Hepatocyte (in vitro differentiated cells): ENCODE measurements at regions not wholly inside any gene's neighbourhood (a gene's known extent, or its start where the extent isn't known, plus 50 kb on each side); places are given as distances from the start of the nearest gene placed in this dataset.

ENCODE experiments used
- DNase-seq: peaks from one replicate; pipeline ENCODE4 v3.0.0-alpha.2; 2016; ENCODE audit warnings: low spot score
- H2AFZ ChIP-seq: fragments of 200-600 bp; sonication (generic); 2 replicates; pipeline ENCODE4 v1.6.0; 2016; ENCODE audit warnings: antibody characterized with exemption, mild to moderate bottlenecking
- H3K27ac ChIP-seq: fragments of 200-600 bp; sonication (generic); 2 replicates; pipeline ENCODE4 v1.5.1; 2016; ENCODE audit warnings: mild to moderate bottlenecking
- H3K27me3 ChIP-seq: fragments of 200-600 bp; sonication (generic); 2 replicates; pipeline ENCODE4 v1.6.1; 2016
- H3K36me3 ChIP-seq: fragments of 200-600 bp; sonication (generic); replicated peaks from 2 replicates; pipeline ENCODE4 v1.5.1; 2016; ENCODE audit warnings: low read depth; ENCODE audit not compliant: insufficient read depth
- H3K4me1 ChIP-seq: fragments of 200-600 bp; sonication (generic); 2 replicates; pipeline ENCODE4 v1.5.1; 2016; ENCODE audit warnings: mild to moderate bottlenecking, moderate library complexity; ENCODE audit not compliant: insufficient read depth
- H3K4me2 ChIP-seq: fragments of 200-600 bp; sonication (generic); 2 replicates; pipeline ENCODE4 v1.6.0; 2016
- H3K4me3 ChIP-seq: fragments of 200-600 bp; sonication (generic); 2 replicates; pipeline ENCODE4 v1.5.1; 2016; ENCODE audit warnings: mild to moderate bottlenecking
- H3K79me2 ChIP-seq: fragments of 200-600 bp; sonication (generic); 2 replicates; pipeline ENCODE4 v1.6.0; 2017; ENCODE audit warnings: mild to moderate bottlenecking
- H3K9me2 ChIP-seq: fragments of 200-600 bp; sonication (generic); replicated peaks from 2 replicates; pipeline ENCODE4 v1.6.0; 2017; ENCODE audit warnings: mild to moderate bottlenecking; ENCODE audit not compliant: insufficient read depth
- H3K9me3 ChIP-seq: fragments of 200-600 bp; sonication (generic); 2 replicates; pipeline ENCODE4 v1.5.1; 2016; ENCODE audit warnings: low read depth, mild to moderate bottlenecking
- H4K20me1 ChIP-seq: fragments of 200-600 bp; sonication (generic); 2 replicates; pipeline ENCODE4 v1.6.0; 2016; ENCODE audit warnings: mild to moderate bottlenecking; ENCODE audit not compliant: insufficient read depth, poor library complexity, severe bottlenecking
- CTCF ChIP-seq: fragments of 200-600 bp; sonication (generic); IDR thresholded peaks from 2 replicates; pipeline ENCODE4 v1.5.1; 2016; ENCODE audit warnings: antibody characterized with exemption, mild to moderate bottlenecking; ENCODE audit not compliant: poor library complexity
- EZH2 ChIP-seq: fragments of 200-600 bp; sonication (generic); IDR thresholded peaks from 2 replicates; pipeline ENCODE4 v1.6.1; 2016; ENCODE audit warnings: antibody characterized with exemption, mild to moderate bottlenecking, borderline replicate concordance
- EZH2phosphoT487 ChIP-seq: fragments of 200-600 bp; sonication (generic); IDR thresholded peaks from one replicate; pipeline ENCODE4 v1.6.1; 2018; ENCODE audit warnings: antibody characterized with exemption, mild to moderate bottlenecking, low read depth, moderate library complexity; ENCODE audit not compliant: unreplicated experiment, severe bottlenecking
- WGBS: methylation state at CpG from one replicate; pipeline ENCODE4 v1.1.6; 2016; ENCODE audit warnings: low lambda C conversion rate; ENCODE audit errors: missing lambda C conversion rate; 5-methylcytosine and 5-hydroxymethylcytosine counted together

- Histone ChIP-seq H2AFZ (no peak overlapping the region), H3K4me3 (no peak overlapping the region), H3K27ac (no peak overlapping the region), H3K4me2 (no peak overlapping the region), H3K79me2 (no peaks in the 10 kb centered on the region), H4K20me1 (no peaks in the 10 kb centered on the region), H3K4me1 (peaks cover 15% of the 10 kb centered on the region), H3K9me3 (no peaks in the 10 kb centered on the region), H3K36me3 (no peaks in the 10 kb centered on the region), H3K9me2 (no peaks in the 10 kb centered on the region), H3K27me3 (no peaks in the 10 kb centered on the region)
- TF ChIP-seq CTCF (no peak), EZH2phosphoT487 (no peak), EZH2 (no peak)
- WGBS: 96% methylated on average over 1 of the region's 1 CpG
- no peak for DNase-seq
These were observed 209.9 kb upstream of the DMRT1 start for GRCh38 chr9:631596-631995.

GRCh38 chr9:633461-633860 is 208.0 kb upstream of the DMRT1 start:
- TF ChIP-seq EZH2phosphoT487 (no peak), EZH2 (no peak), CTCF (no peak)
- H2AFZ ChIP-seq: no peak overlapping the region
- H4K20me1 ChIP-seq: no peaks in the 10 kb centered on the region
- H3K27me3 ChIP-seq: no peaks in the 10 kb centered on the region
- H3K9me2 ChIP-seq: no peaks in the 10 kb centered on the region
- no peak overlapping the region for H3K4me3 ChIP-seq
- H3K4me1 ChIP-seq: no peaks in the 10 kb centered on the region
- WGBS: 100% methylated on average over 1 of the region's 1 CpG
- no peaks in the 10 kb centered on the region for H3K9me3 ChIP-seq
- H3K4me2 ChIP-seq: no peak overlapping the region
- DNase-seq: no peak
- H3K36me3 ChIP-seq: no peaks in the 10 kb centered on the region
- no peak overlapping the region for H3K27ac ChIP-seq
- no peaks in the 10 kb centered on the region for H3K79me2 ChIP-seq

GRCh38 chr9:636931-637591 is 204.4 kb upstream of the DMRT1 start:
- TF ChIP-seq EZH2: no peak
- no peak for TF ChIP-seq EZH2phosphoT487
- TF ChIP-seq CTCF: no peak
- no peaks in the 10 kb centered on the region for H3K27me3 ChIP-seq

More at GRCh38 chr9:636931-637591, 204.4 kb upstream of the DMRT1 start:
- 87% methylated on average over 1 of the region's 1 CpG for WGBS
- no peak for DNase-seq
- H3K36me3 ChIP-seq: no peaks in the 10 kb centered on the region
- H2AFZ ChIP-seq: no peak overlapping the region
- H4K20me1 ChIP-seq: no peaks in the 10 kb centered on the region
- no peaks in the 10 kb centered on the region for H3K4me1 ChIP-seq
- H3K9me3 ChIP-seq: no peaks in the 10 kb centered on the region
- H3K4me3 ChIP-seq: no peak overlapping the region
- no peak overlapping the region for H3K4me2 ChIP-seq
- H3K79me2 ChIP-seq: no peaks in the 10 kb centered on the region
- H3K27ac ChIP-seq: no peak overlapping the region
- H3K9me2 ChIP-seq: no peaks in the 10 kb centered on the region
